ENCODE measurements at regions not wholly inside any gene's neighbourhood (a gene's known extent, or its start where the extent isn't known, plus 50 kb on each side); places are given as distances from the start of the nearest gene placed in this dataset.

DNA sequence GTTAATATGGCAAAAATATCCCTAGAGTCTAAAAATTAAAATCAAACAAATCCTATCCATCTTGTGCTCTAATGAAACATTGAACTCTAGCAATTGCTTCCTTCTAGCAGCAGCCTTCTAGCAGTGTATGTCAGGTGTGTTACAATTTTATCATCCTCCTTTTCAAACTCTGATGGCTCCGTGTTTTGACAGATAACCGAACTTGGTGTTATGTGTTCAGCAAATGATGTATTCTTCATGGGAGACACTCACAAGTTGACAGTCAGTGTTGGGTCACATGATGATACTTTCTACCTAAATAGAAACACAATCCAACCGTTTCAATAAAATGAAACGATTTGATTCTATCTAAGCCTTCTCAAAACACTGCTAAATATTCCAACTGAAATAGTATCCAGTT is 525.3 kb upstream of the NOVA1 start:
- ChIA-PET POLR2A (no interaction called here), CTCF (no interaction called here)
- Histone ChIP-seq H3K9me3 (ENCODE audit: control insufficient read depth, insufficient read depth, low read depth, low read length) (no peaks in the 10 kb centered on the region), H3K27ac (ENCODE audit: extremely low read depth, low read depth, low read length) (no peak overlapping the region), H3K36me3 (ENCODE audit: control insufficient read depth in 2 of 2, insufficient read depth in 1 of 2, low read length in 2 of 2) (no peaks in the 10 kb centered on the region), H3K4me1 (ENCODE audit: control insufficient read depth, insufficient read depth, low read length) (no peaks in the 10 kb centered on the region), H3K4me3 (ENCODE audit: low read depth, low read length) (no peak overlapping the region)
- no peak for TF ChIP-seq KLF10 (tag by site-specific recombination; IDR thresholded peaks at IDR 0.05)
- TF ChIP-seq YY1 (tag by site-specific recombination; IDR thresholded peaks at IDR 0.05) = no peak
- no peak for TF ChIP-seq KLF1 (tag by site-specific recombination; IDR thresholded peaks at IDR 0.05)
- TF ChIP-seq MYNN (tag by site-specific recombination; IDR thresholded peaks at IDR 0.05; ENCODE audit: borderline replicate concordance) = no peak
- TF ChIP-seq KLF7 (tag by site-specific recombination; IDR thresholded peaks at IDR 0.05; ENCODE audit: borderline replicate concordance) = no peak
- no peak for TF ChIP-seq ZBTB26 (tag by site-specific recombination; optimal IDR thresholded peaks at IDR 0.05)
- TF ChIP-seq ZNF621 (tag by site-specific recombination; IDR thresholded peaks at IDR 0.05) = no peak
- TF ChIP-seq EGR2 (tag by site-specific recombination; IDR thresholded peaks at IDR 0.05; ENCODE audit: low read depth) = no peak
- no peak for TF ChIP-seq ZNF10 (tag by site-specific recombination; IDR thresholded peaks at IDR 0.05)
- TF ChIP-seq, protein P1, sequence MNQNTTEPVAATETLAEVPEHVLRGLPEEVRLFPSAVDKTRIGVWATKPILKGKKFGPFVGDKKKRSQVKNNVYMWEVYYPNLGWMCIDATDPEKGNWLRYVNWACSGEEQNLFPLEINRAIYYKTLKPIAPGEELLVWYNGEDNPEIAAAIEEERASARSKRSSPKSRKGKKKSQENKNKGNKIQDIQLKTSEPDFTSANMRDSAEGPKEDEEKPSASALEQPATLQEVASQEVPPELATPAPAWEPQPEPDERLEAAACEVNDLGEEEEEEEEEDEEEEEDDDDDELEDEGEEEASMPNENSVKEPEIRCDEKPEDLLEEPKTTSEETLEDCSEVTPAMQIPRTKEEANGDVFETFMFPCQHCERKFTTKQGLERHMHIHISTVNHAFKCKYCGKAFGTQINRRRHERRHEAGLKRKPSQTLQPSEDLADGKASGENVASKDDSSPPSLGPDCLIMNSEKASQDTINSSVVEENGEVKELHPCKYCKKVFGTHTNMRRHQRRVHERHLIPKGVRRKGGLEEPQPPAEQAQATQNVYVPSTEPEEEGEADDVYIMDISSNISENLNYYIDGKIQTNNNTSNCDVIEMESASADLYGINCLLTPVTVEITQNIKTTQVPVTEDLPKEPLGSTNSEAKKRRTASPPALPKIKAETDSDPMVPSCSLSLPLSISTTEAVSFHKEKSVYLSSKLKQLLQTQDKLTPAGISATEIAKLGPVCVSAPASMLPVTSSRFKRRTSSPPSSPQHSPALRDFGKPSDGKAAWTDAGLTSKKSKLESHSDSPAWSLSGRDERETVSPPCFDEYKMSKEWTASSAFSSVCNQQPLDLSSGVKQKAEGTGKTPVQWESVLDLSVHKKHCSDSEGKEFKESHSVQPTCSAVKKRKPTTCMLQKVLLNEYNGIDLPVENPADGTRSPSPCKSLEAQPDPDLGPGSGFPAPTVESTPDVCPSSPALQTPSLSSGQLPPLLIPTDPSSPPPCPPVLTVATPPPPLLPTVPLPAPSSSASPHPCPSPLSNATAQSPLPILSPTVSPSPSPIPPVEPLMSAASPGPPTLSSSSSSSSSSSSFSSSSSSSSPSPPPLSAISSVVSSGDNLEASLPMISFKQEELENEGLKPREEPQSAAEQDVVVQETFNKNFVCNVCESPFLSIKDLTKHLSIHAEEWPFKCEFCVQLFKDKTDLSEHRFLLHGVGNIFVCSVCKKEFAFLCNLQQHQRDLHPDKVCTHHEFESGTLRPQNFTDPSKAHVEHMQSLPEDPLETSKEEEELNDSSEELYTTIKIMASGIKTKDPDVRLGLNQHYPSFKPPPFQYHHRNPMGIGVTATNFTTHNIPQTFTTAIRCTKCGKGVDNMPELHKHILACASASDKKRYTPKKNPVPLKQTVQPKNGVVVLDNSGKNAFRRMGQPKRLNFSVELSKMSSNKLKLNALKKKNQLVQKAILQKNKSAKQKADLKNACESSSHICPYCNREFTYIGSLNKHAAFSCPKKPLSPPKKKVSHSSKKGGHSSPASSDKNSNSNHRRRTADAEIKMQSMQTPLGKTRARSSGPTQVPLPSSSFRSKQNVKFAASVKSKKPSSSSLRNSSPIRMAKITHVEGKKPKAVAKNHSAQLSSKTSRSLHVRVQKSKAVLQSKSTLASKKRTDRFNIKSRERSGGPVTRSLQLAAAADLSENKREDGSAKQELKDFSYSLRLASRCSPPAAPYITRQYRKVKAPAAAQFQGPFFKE (tag by site-specific recombination; IDR thresholded peaks at IDR 0.05; ENCODE audit: borderline replicate concordance) = no peak
- TF ChIP-seq ZNF404 (tag by site-specific recombination; IDR thresholded peaks at IDR 0.05) = no peak
- TF ChIP-seq, protein P2, sequence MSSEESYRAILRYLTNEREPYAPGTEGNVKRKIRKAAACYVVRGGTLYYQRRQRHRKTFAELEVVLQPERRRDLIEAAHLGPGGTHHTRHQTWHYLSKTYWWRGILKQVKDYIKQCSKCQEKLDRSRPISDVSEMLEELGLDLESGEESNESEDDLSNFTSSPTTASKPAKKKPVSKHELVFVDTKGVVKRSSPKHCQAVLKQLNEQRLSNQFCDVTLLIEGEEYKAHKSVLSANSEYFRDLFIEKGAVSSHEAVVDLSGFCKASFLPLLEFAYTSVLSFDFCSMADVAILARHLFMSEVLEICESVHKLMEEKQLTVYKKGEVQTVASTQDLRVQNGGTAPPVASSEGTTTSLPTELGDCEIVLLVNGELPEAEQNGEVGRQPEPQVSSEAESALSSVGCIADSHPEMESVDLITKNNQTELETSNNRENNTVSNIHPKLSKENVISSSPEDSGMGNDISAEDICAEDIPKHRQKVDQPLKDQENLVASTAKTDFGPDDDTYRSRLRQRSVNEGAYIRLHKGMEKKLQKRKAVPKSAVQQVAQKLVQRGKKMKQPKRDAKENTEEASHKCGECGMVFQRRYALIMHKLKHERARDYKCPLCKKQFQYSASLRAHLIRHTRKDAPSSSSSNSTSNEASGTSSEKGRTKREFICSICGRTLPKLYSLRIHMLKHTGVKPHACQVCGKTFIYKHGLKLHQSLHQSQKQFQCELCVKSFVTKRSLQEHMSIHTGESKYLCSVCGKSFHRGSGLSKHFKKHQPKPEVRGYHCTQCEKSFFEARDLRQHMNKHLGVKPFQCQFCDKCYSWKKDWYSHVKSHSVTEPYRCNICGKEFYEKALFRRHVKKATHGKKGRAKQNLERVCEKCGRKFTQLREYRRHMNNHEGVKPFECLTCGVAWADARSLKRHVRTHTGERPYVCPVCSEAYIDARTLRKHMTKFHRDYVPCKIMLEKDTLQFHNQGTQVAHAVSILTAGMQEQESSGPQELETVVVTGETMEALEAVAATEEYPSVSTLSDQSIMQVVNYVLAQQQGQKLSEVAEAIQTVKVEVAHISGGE (tag by site-specific recombination; conservative IDR thresholded peaks at IDR 0.05; ENCODE audit: low read depth) = no peak
- no peak for TF ChIP-seq ZNF610 (tag by site-specific recombination; IDR thresholded peaks at IDR 0.05; ENCODE audit: borderline replicate concordance)
- no peak for TF ChIP-seq ZNF600 (tag by site-specific recombination; IDR thresholded peaks at IDR 0.05)
- no peak for TF ChIP-seq ZNF629 (tag by site-specific recombination; IDR thresholded peaks at IDR 0.05)
- TF ChIP-seq ZNF521 (tag by site-specific recombination; IDR thresholded peaks at IDR 0.05) = no peak
- no peak for TF ChIP-seq SCRT1 (tag by site-specific recombination; IDR thresholded peaks at IDR 0.05; ENCODE audit: borderline replicate concordance)

Data from HEK293 (cell line).